Activated B cell treated with CpG ODN at 0.5 μM for 24 hours (primary cell): ENCODE measurements at regions not wholly inside any gene's neighbourhood (a gene's known extent, or its start where the extent isn't known, plus 50 kb on each side); places are given as distances from the start of the nearest gene placed in this dataset.

Experiments used
- ATAC-seq: fragments of 200-7000 bp; cut with Tn5 transposase; one replicate; pipeline ENCODE4 v1.10.0; 2021; ENCODE audit warnings: low read depth, mild to moderate bottlenecking, moderate library complexity
- CTCF ChIA-PET: fragments of 350-600 bp; sonication (Branson Sonifier 250); formaldehyde crosslinking; loops from one replicate; lab custom pipeline; 2021; ENCODE audit warnings: antibody characterized with exemption; lab: Charles Lee
- POLR2A ChIA-PET: fragments of 350-600 bp; sonication (Branson Sonifier 250); formaldehyde crosslinking; loops from one replicate; lab custom pipeline; 2021; ENCODE audit warnings: antibody characterized with exemption; lab: Charles Lee
- DNase-seq: peaks from one replicate; pipeline ENCODE4 v3.0.0; 2022
- H3K27ac Mint-ChIP-seq: one replicate; pipeline ENCODE4 v1.8.0; 2020; ENCODE audit warnings: mixed read lengths
- H3K27me3 Mint-ChIP-seq: one replicate; pipeline ENCODE4 v1.8.0; 2021; ENCODE audit warnings: mixed read lengths
- H3K36me3 Mint-ChIP-seq: one replicate; pipeline ENCODE4 v1.8.0; 2021; ENCODE audit warnings: low read depth, mixed read lengths
- H3K4me1 Mint-ChIP-seq: one replicate; pipeline ENCODE4 v1.8.0; 2021; ENCODE audit warnings: mixed read lengths
- H3K4me3 Mint-ChIP-seq: one replicate; pipeline ENCODE4 v1.8.0; 2020; ENCODE audit warnings: mild to moderate bottlenecking, mixed read lengths
- H3K9me3 Mint-ChIP-seq: one replicate; pipeline ENCODE4 v1.8.0; 2020; ENCODE audit warnings: mixed read lengths
- intact Hi-C: fragments of 100-400 bp; cut with micrococcal nuclease; formaldehyde crosslinking; loops from one replicate; pipeline ENCODE4 v1.15.1; 2024
- TF ChIP-seq, protein P1 (sequence below): fragments of 200-600 bp; IDR thresholded peaks from one replicate; pipeline ENCODE4 v1.8.0; 2022; ENCODE audit warnings: antibody characterized with exemption, mild to moderate bottlenecking

- DNase-seq, result no peak
- Mint-ChIP-seq H3K36me3 (no peaks in the 10 kb centered on the region), H3K9me3 (peaks cover 3% of the 10 kb centered on the region), H3K4me3 (no peak overlapping the region), H3K27me3 (no peaks in the 10 kb centered on the region), H3K27ac (no peak overlapping the region), H3K4me1 (no peaks in the 10 kb centered on the region)
- no peak for ATAC-seq
- intact Hi-C loops, result no loop called here
- CTCF ChIA-PET, result no interaction called here
- POLR2A ChIA-PET, result no interaction called here
- TF ChIP-seq, protein P1, sequence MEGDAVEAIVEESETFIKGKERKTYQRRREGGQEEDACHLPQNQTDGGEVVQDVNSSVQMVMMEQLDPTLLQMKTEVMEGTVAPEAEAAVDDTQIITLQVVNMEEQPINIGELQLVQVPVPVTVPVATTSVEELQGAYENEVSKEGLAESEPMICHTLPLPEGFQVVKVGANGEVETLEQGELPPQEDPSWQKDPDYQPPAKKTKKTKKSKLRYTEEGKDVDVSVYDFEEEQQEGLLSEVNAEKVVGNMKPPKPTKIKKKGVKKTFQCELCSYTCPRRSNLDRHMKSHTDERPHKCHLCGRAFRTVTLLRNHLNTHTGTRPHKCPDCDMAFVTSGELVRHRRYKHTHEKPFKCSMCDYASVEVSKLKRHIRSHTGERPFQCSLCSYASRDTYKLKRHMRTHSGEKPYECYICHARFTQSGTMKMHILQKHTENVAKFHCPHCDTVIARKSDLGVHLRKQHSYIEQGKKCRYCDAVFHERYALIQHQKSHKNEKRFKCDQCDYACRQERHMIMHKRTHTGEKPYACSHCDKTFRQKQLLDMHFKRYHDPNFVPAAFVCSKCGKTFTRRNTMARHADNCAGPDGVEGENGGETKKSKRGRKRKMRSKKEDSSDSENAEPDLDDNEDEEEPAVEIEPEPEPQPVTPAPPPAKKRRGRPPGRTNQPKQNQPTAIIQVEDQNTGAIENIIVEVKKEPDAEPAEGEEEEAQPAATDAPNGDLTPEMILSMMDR, result no peak
Measured at GRCh38 chr11:104692751-104693150, 205.5 kb downstream of the CASP12 start.

- ChIA-PET POLR2A (no interaction called here), CTCF (no interaction called here)
- intact Hi-C loops, result no loop called here
- Mint-ChIP-seq H3K36me3 (no peaks in the 10 kb centered on the region), H3K4me1 (no peaks in the 10 kb centered on the region), H3K27me3 (no peaks in the 10 kb centered on the region), H3K9me3 (peaks cover 3% of the 10 kb centered on the region), H3K4me3 (no peak overlapping the region), H3K27ac (no peak overlapping the region)
- DNase-seq (no peak), ATAC-seq (no peak)
- TF ChIP-seq, protein P1, result no peak
Measured at GRCh38 chr11:104691129-104691528, 207.1 kb downstream of the CASP12 start.

DNA sequence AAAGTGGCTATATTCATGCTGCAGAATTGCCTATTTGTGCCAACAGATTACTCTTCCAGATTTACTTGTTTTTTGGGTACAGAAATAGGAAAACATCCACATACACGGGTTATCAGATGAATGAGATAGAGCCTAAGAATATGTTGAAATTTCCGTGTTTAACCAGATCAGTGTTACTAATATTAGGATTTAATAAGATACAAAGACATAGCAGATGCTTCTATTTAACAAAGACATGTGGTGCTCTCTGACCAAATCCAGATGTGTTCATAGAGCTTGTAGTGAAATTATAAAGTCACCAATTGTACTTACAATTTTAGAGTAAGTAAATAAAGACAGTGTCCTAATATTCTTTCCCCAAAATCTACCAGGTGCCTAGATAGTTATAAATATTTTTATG, 208.0 kb downstream of the CASP12 start:
- Mint-ChIP-seq H3K27me3 (no peaks in the 10 kb centered on the region), H3K4me1 (no peaks in the 10 kb centered on the region), H3K36me3 (no peaks in the 10 kb centered on the region), H3K9me3 (peaks cover 3% of the 10 kb centered on the region), H3K27ac (no peak overlapping the region), H3K4me3 (no peak overlapping the region)
- DNase-seq (no peak), ATAC-seq (no peak)
- intact Hi-C loops, result no loop called here
- TF ChIP-seq, protein P1, result no peak
- ChIA-PET CTCF (no interaction called here), POLR2A (no interaction called here)

GRCh38 chr11:104688731-104689130, 209.5 kb downstream of the CASP12 start:
- Mint-ChIP-seq H3K27me3 (peaks cover 2% of the 10 kb centered on the region), H3K9me3 (peaks cover 3% of the 10 kb centered on the region), H3K27ac (no peak overlapping the region), H3K4me1 (no peaks in the 10 kb centered on the region), H3K36me3 (no peaks in the 10 kb centered on the region), H3K4me3 (no peak overlapping the region)
- TF ChIP-seq, protein P1, result no peak
- CTCF ChIA-PET, result no interaction called here
- ATAC-seq (no peak), DNase-seq (no peak)
- POLR2A ChIA-PET, result no interaction called here
- intact Hi-C loops, result no loop called here

DNA sequence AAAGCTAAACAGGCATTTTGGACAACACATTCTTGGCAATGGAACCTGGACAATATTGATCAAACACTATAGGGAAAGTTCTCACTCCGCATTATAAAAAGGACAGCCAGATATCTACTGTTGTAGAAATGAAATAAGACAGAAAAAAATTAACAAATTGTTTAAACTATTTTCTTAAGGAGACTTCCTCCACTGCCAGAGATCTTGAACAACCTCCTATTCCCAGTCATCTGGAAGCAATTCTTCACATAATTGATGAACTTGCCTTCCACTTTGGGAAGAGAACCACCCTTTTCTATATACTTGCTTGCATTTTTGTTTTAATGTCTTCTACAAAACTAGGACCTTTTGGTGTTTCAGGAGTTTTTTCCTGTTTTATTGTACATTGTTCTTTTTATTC, 216.1 kb downstream of the CASP12 start:
- Mint-ChIP-seq H3K27ac (no peak overlapping the region), H3K9me3 (peaks cover 2% of the 10 kb centered on the region), H3K4me1 (no peaks in the 10 kb centered on the region), H3K27me3 (peaks cover 2% of the 10 kb centered on the region), H3K36me3 (no peaks in the 10 kb centered on the region), H3K4me3 (no peak overlapping the region)
- ATAC-seq (no peak), DNase-seq (no peak)
- ChIA-PET CTCF (no interaction called here), POLR2A (interaction anchor here (0.6 kb wide), 1 partner anchor 174 kb away, joined by 4 read pairs; no protein-coding TSS in a partner anchor)
- TF ChIP-seq, protein P1, result no peak
- intact Hi-C loops, result no loop called here
